OCI-LY1 (cell line): ENCODE measurements at regions not wholly inside any gene's neighbourhood (a gene's known extent, or its start where the extent isn't known, plus 50 kb on each side); places are given as distances from the start of the nearest gene placed in this dataset.

ENCODE experiments used
- EZH2 ChIP-seq: fragments of 200-600 bp; sonication (generic), shearing (Covaris generic); IDR thresholded peaks from 2 replicates; pipeline ENCODE4 v1.8.0; 2017; ENCODE audit warnings: borderline replicate concordance, mixed run types, mild to moderate bottlenecking, antibody characterized with exemption, low read length, moderate library complexity, mixed read lengths
- TF ChIP-seq, protein P1 (sequence below): fragments of 200-600 bp; sonication (generic), shearing (Covaris generic); IDR thresholded peaks from 2 replicates; pipeline ENCODE4 v1.5.1; 2017; ENCODE audit warnings: mild to moderate bottlenecking, antibody characterized with exemption, low read length, moderate library complexity, mixed read lengths

GRCh38 chr2:193985272-193985671 is 1671.8 kb upstream of the SLC39A10 start:
- TF ChIP-seq EZH2: no peak
- TF ChIP-seq, protein P1, sequence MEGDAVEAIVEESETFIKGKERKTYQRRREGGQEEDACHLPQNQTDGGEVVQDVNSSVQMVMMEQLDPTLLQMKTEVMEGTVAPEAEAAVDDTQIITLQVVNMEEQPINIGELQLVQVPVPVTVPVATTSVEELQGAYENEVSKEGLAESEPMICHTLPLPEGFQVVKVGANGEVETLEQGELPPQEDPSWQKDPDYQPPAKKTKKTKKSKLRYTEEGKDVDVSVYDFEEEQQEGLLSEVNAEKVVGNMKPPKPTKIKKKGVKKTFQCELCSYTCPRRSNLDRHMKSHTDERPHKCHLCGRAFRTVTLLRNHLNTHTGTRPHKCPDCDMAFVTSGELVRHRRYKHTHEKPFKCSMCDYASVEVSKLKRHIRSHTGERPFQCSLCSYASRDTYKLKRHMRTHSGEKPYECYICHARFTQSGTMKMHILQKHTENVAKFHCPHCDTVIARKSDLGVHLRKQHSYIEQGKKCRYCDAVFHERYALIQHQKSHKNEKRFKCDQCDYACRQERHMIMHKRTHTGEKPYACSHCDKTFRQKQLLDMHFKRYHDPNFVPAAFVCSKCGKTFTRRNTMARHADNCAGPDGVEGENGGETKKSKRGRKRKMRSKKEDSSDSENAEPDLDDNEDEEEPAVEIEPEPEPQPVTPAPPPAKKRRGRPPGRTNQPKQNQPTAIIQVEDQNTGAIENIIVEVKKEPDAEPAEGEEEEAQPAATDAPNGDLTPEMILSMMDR: no peak
